HUDEP-2 (cell line): ENCODE measurements at regions not wholly inside any gene's neighbourhood (a gene's known extent, or its start where the extent isn't known, plus 50 kb on each side); places are given as distances from the start of the nearest gene placed in this dataset.
"Not testable (repeated sequence)": the region's sequence is repeated elsewhere in the genome, so short reads cannot be mapped to it uniquely, and the experiment has no call there.

Experiments
- DNase-seq, 76 experiments: peaks; one replicate each; lab custom pipeline; 2025; ENCODE audit not compliant: unreplicated experiment in 76 of 76; lab: John Stamatoyannopoulos, UW

GRCh38 chr5:101112645-101113044 lies 209.6 kb upstream of the ST8SIA4 start:
- DNase-seq: no peak

DNA sequence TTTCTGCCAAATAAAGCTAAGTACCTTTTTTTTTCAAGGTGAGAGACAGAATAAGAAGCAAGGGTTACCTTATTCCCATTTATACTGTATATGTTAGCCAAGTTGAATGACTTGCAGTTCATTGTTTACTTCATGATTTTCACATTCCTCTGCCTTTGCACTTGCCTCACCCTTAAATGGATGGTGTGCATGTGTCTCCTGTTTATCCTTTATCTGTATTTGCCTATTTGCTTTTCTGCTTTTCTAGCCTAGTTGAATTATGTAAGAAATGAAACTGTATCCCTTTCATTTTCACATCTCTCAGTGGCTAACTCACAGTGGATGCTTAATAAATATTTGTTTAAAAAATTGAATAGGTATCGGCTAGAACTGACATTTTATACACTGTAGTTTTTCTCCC lies 200.8 kb upstream of the ST8SIA4 start:
- DNase-seq: no peak

DNA sequence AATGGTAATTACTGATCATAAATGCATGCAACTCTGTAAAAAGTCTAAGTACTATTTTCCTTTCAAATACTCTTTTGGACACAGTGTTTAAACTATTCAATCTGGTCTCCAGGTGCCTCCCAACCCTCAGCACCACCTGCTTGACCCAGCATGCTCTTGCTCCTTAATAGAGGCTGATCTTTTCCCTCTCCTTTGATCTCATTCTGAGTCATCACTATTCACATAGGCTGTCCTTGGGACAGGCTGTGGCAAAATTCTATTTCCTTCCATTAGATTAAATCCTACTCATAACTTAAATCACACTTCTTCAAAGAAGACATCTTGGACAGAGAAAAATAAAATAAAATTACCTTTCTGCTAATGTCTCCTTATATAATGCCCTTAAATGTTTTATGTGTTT lies 199.4 kb upstream of the ST8SIA4 start:
- DNase-seq: no peak

GRCh38 chr5:101091902-101092301 lies 188.8 kb upstream of the ST8SIA4 start:
- no peak for DNase-seq

DNA sequence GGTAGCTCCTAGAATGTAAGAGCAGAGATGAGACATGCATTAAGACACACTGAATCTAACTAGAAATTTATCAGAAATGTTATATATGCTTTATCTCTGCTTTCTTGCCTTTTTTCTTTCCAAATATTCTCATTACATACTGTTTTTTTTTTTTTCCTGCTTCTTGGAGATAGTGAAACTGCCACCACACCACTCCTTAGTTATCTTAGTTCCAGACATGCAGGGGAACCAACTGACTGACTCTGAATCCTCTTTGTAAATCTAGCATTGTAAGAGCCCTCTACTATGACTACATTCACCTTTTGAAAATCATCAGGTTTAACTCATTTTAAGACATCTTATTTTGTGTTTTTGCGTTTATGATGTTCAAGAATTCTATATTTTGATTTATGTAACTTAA lies 181.3 kb upstream of the ST8SIA4 start:
- peak in 50 of 76 experiments; percentile 0 to 91 (median 63) for DNase-seq

GRCh38 chr5:101080462-101081240 lies 177.6 kb upstream of the ST8SIA4 start:
- DNase-seq: no peak

- DNase-seq: no peak
Observed at GRCh38 chr5:101068298-101068697, 165.2 kb upstream of the ST8SIA4 start.

DNA sequence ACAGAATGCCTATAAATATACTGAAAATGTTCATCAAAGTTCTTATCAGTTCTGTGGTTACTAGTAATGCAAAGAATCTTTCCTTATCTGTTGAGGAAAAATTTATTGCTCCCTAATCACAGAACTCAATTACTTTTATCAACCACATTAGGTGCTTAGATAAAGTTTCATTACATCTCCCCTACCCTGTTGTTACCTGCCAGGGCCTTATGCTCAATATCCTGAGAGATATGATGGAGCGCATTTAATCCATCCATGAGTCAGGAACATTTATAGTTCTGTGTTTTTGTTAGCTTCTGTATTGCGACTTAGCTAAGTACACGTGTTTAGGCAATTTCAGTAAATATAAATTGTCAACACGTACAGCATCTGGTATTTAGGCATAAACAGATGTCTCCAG lies 164.3 kb upstream of the ST8SIA4 start:
- DNase-seq: no peak

DNA sequence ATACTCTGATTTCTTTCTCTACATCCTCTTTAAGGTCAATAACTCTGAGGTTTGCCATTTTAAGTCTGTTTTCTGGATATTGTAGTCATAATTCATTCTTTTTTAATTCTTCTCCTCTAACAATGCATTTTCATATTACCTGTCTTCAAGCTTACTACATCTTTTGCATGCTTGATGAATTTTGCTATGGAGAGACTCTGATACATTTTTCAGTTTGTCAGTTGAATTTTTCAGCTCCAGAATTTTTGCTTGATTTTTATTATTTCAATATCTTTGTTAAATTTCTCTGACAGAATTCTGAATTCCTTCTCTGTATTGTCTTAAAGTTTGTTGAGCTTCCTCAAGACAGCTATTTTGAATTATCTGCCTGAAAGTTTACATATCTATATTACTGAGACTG lies 159.8 kb upstream of the ST8SIA4 start:
- no peak for DNase-seq

DNA sequence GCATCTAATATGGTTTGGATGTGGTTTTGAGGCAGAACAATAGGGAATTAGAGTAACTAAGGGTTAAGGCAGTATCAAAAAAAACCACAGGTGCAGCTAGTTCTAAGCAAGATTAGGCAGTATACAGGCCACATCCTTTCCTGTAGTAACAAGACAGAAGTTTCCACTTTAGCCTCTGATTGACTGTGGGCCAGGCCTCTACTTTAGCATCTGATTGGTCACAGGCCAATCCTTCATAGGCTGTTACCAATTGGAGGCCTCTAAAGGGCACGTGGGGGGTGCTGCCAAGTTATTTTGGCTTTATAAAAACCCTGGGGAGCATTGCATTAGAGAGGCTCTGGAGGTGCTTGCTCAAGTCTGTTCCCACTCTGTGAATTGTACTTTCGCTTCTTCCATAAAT lies 144.1 kb upstream of the ST8SIA4 start:
- DNase-seq: no peak

- peak in 1 of 76 experiments; percentile 2 for DNase-seq
Observed at GRCh38 chr5:101045689-101046088, 142.6 kb upstream of the ST8SIA4 start.

DNA sequence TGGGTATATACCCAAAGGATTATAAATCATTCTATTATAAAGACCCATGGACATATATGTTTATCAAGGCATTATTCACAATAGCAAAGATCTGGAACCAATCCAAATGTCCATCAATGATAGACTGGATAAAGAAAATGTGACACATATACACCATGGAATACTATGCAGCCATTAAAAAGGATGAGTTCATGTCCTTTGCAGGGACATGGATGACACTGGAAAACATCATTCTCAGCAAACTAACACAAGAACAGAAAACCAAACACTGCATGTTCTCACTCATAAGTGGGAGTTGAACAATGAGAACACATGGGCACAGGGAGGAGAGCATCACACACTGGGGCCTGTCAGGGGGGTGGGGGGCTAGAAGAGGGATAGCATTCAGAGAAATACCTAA lies 136.9 kb upstream of the ST8SIA4 start:
- DNase-seq: not testable (repeated sequence)

GRCh38 chr5:101036778-101037177 lies 133.7 kb upstream of the ST8SIA4 start:
- no peak for DNase-seq

- no peak for DNase-seq
Observed at GRCh38 chr5:101035425-101035824, 132.3 kb upstream of the ST8SIA4 start.

DNA sequence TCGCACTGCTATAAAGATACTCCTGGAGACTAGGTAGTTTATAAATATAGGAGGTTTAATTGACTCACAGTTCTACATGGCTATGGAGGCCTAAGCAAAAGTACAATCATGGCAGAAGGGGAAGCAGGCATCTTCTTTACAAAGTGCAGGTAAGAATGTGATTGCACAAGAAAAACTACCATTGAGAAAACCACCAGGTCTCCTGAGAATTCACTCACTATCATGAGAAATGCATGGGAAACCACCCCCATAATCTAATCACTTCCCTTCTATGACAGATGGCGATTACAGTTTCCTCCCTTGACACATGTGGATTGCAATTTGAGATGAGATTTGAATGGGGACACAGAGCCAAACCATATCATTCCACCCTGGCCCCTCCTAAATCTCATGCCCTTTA lies 121.2 kb upstream of the ST8SIA4 start:
- peak in 1 of 76 experiments; percentile 0 for DNase-seq

GRCh38 chr5:101018299-101018698 lies 115.2 kb upstream of the ST8SIA4 start:
- no peak for DNase-seq

DNA sequence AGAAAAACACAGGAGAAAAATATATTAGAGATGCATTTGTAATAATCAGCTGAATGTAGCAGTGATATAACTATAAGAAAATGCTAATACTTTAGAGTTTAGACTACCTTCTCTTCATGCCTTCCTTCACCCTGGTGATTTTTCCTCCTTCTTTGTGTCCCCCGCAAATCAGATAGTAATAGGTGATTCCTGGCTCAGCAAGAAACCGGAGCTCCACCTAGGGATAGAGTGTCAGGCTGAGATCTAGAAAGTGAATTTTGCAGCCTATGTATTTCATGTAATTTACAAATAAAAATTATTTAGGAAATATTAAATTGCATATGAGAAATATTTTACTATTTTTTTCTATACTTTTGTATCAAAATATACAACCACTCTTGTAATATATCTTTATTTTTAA lies 109.8 kb upstream of the ST8SIA4 start:
- no peak for DNase-seq

DNA sequence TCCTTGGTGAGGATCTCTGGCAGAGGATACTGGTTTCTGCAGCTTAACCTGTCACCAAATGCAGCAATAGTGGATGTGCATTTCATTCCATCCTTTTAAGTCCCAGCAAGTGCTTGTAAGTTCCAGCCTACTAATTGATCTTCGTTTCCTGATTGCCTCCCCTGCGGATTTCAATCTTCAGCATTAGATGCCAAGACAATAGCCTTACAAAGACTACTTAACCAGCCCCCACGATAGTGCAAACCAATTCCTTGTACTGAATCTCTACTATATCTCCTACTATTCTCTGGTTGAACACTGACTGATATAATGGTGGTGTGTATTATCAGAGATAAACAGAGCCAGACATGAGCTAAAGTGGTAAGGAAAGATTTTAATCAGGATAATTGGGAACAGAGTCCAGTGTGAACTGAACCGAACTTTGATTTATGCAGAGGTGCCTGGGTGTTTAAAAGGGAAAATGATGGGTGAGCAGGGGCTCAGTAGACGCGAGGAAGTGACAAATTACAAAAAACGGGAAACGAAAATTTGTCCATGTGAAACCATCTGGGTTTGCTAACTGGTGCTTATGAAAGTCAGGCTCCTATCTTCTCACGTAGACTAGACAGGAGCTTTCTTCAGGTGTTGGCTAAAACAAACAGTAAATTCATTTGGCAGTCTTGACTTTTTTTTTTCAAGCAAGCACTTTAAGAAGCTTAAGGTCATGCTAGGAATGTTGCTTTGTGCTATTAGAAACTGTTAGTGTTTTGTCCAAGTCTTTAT lies 106.9 kb upstream of the ST8SIA4 start:
- no peak for DNase-seq

DNA sequence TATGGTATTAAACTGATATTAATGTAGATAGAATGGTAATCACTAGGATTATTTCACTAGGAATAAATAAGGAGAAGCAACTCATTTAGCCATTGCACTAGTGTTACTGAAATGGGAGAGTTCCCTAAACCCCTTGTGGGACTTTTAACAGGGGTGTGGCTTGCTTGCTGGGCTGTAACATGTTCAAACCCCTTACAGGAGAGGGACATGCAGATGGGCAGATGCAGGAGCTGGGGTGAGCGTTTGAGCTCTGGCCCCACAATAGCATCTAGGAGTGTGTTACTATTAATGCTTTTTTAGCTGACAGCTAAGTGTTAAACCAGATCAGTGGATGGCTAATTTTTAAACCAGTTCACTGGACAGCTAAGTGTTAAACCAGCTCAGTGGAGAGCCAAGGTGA lies 89.3 kb upstream of the ST8SIA4 start:
- no peak for DNase-seq

DNA sequence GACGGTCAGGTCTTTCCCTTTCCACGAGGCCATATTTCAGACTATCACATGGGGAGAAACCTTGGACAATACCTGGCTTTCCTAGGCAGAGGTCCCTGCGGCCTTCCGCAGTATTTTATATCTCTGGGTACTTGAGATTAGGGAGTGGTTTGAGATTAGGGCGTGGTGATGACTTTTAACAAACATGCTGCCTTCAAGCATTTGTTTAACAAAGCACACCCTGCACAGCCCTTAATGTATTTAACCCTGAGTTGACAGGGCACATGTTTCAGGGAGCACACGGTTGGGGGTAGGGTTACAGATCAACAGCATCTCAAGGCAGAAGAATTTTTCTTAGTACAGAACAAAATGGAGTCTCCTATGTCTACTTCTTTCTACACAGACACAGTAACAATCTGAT lies 80.5 kb upstream of the ST8SIA4 start:
- not testable (repeated sequence) for DNase-seq

DNA sequence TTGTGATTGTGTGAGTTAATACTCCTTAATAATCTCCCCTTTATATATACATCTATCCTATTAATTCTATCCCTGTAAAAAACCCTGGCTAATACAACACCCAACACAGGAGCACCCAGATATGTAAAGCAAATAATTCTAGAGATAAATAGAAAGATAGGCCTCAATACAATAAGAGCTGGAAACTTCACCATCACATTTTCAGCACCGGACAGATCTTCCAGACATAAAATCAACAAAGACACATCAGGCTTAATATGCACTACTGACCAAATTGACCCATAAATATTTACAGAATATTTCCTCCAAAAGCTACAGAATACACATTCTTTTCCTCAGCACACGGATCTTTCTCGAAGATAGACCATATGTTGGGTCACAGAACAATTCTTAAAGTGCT lies 71.0 kb upstream of the ST8SIA4 start:
- no peak for DNase-seq

GRCh38 chr5:100970646-100971255 lies 67.7 kb upstream of the ST8SIA4 start:
- no peak for DNase-seq
